ENCODE measurements at regions not wholly inside any gene's neighbourhood (a gene's known extent, or its start where the extent isn't known, plus 50 kb on each side); places are given as distances from the start of the nearest gene placed in this dataset.

DNA sequence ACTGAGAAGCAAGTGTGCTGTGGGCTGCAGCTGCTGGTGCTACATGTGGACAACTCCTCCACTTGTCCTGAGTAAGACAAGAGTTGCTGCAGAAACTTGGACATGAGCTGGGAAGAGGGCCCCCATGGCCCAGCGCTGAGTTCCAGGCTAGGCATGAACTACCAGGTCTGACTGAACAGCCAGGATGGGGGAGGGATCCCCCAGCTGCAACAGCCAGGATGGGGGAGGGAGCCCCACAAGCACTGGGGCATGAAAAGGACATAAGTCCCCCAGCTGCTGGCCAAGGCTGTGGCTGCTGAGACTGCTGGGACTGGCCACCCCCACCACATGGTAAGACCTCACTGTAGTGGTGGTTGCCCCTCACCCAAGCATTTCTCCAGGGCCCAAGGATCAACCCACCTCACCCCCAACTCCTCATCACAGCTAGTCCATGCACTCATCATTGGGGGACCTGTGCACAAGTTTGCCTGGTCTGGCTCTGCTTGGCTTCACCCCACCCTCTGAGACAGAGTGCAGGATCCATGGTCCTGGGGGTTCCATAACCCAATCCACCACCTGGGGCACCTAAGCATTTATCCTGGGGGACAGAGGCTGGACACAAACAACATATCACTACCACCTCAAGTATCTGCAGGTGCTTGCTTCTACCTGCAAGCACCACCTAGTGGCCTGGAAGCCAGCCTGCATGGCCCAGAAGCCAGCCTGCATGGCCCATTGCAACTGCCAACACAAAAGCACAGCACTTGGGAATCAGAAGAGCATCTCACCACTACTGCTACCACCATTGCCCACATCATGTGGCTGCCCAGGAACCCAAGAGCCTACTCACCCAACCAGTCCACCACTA is 84.5 kb upstream of the STT3B start:
- H3K27me3 Mint-ChIP-seq, result no peaks in the 10 kb centered on the region
- H3K27ac Mint-ChIP-seq, result no peak overlapping the region
- H3K4me3 Mint-ChIP-seq, result no peak overlapping the region
- peaks cover 28% of the 10 kb centered on the region for H3K4me1 Mint-ChIP-seq (ENCODE audit: low read depth)
- peaks cover 4% of the 10 kb centered on the region for H3K36me3 Mint-ChIP-seq
- H3K9me3 Mint-ChIP-seq (ENCODE audit: low read depth), result peaks cover 3% of the 10 kb centered on the region

- Mint-ChIP-seq H3K27ac (peak overlapping the region; percentile 2), H3K9me3 (ENCODE audit: low read depth) (peaks cover 3% of the 10 kb centered on the region), H3K4me1 (ENCODE audit: low read depth) (peaks cover 23% of the 10 kb centered on the region), H3K36me3 (peaks cover 4% of the 10 kb centered on the region), H3K4me3 (no peak overlapping the region), H3K27me3 (no peaks in the 10 kb centered on the region)
These were observed 83.9 kb upstream of the STT3B start for GRCh38 chr3:31448882-31449243.

GRCh38 chr3:31449318-31449717 is 83.4 kb upstream of the STT3B start:
- H3K4me3 Mint-ChIP-seq, result no peak overlapping the region
- peak overlapping the region; percentile 2 for H3K27ac Mint-ChIP-seq
- peaks cover 4% of the 10 kb centered on the region for H3K36me3 Mint-ChIP-seq
- H3K27me3 Mint-ChIP-seq, result no peaks in the 10 kb centered on the region
- H3K4me1 Mint-ChIP-seq (ENCODE audit: low read depth), result peaks cover 22% of the 10 kb centered on the region
- peaks cover 3% of the 10 kb centered on the region for H3K9me3 Mint-ChIP-seq (ENCODE audit: low read depth)

DNA sequence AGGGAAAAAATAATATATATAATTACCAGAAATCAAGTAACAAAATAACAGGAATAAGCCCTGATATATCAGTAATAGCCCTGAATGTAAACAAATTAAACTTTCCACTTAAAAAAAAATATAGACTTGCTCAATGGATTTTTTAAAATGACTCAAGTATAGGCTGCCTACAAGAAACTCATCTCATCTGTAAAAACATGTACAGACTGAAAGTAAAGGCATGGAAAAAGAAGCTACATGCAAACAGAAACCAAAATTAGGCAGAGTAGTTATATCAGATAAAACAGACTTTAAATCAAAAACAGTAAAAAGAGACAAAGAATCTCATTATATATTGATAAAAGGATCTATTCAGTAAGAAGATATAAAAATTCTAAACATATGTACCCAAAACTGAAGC is 82.4 kb upstream of the STT3B start:
- Mint-ChIP-seq H3K27me3 (no peaks in the 10 kb centered on the region), H3K9me3 (ENCODE audit: low read depth) (peaks cover 3% of the 10 kb centered on the region), H3K4me1 (ENCODE audit: low read depth) (peaks cover 22% of the 10 kb centered on the region), H3K4me3 (no peak overlapping the region), H3K27ac (no peak overlapping the region), H3K36me3 (peaks cover 4% of the 10 kb centered on the region)

GRCh38 chr3:31452495-31453106 is 80.1 kb upstream of the STT3B start:
- Mint-ChIP-seq H3K36me3 (peaks cover 4% of the 10 kb centered on the region), H3K27me3 (no peaks in the 10 kb centered on the region)

DNA sequence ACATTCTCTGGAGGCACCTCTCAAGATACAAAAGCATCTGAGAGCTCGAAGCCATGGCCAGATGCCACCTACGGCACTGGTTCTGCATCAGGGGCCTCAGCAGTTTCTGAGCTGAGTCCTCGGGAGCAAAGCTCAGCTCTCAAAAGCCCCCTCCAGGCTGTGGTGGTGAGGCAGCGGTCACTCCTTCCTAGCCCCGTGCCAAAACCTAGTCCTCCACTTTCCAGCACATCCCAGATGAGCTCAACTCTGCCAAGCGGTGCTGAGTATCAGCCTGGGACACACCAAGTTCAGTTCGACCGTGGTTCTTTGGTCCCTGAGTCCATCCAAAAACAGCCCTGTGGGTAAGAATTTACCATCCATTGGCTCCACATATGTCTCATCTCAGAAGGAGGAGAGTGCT is 79.3 kb upstream of the STT3B start:
- Mint-ChIP-seq H3K27ac (no peak overlapping the region), H3K36me3 (peaks cover 4% of the 10 kb centered on the region), H3K4me1 (ENCODE audit: low read depth) (peaks cover 23% of the 10 kb centered on the region), H3K4me3 (no peak overlapping the region), H3K9me3 (ENCODE audit: low read depth) (peaks cover 3% of the 10 kb centered on the region), H3K27me3 (no peaks in the 10 kb centered on the region)

More at GRCh38 chr3:31452495-31453106, 80.1 kb upstream of the STT3B start:
- Mint-ChIP-seq H3K4me1 (ENCODE audit: low read depth) (peaks cover 24% of the 10 kb centered on the region), H3K27ac (no peak overlapping the region), H3K4me3 (no peak overlapping the region), H3K9me3 (ENCODE audit: low read depth) (peaks cover 3% of the 10 kb centered on the region)

- H3K9me3 Mint-ChIP-seq (ENCODE audit: low read depth), result peaks cover 3% of the 10 kb centered on the region
- no peaks in the 10 kb centered on the region for H3K27me3 Mint-ChIP-seq
- peaks cover 2% of the 10 kb centered on the region for H3K36me3 Mint-ChIP-seq
- no peak overlapping the region for H3K4me3 Mint-ChIP-seq
- H3K27ac Mint-ChIP-seq, result no peak overlapping the region
- H3K4me1 Mint-ChIP-seq (ENCODE audit: low read depth), result peaks cover 8% of the 10 kb centered on the region
These were observed 77.2 kb upstream of the STT3B start for GRCh38 chr3:31455524-31455923.

DNA sequence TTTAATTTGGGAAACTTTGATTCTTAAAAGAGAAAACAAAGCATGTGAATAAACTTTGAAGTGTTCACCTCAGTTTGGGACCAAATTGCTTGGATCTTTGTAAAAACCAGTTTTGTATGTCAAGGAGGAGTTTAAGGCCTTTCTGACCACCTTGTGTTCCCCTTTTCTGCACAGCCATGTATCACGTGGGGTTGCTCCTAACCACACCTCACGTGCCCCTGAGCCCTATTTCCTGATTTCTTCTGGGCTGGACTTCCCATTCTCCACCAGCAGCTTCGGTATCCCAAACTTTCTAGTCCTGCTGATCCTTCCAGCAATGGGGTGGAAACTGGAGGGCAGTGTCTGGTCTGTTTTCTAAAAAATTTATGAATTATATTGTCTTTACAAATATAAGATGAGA is 76.4 kb upstream of the STT3B start:
- Mint-ChIP-seq H3K4me1 (ENCODE audit: low read depth) (peaks cover 12% of the 10 kb centered on the region), H3K4me3 (no peak overlapping the region), H3K36me3 (peaks cover 6% of the 10 kb centered on the region), H3K27ac (no peak overlapping the region), H3K27me3 (no peaks in the 10 kb centered on the region), H3K9me3 (ENCODE audit: low read depth) (peaks cover 8% of the 10 kb centered on the region)

DNA sequence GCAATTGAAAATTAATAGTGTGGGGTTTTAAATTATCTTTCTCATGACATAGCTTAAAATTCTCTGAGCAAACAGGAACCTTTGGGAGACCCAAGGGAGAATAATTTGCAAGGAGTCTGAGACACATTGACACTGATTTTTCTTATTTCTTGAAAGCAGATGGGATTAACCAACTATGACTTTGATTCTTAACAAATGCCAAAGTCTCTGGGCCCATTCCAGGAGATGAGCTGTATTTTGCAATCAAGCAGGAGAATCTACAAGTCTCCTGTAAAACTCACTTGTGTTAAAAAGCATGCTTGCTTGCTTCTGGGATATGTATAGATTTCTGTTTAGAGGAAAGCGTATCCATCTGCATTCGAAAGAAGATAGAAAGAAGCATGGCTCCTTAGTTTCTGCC is 71.3 kb upstream of the STT3B start:
- Mint-ChIP-seq H3K27ac (peak overlapping the region; percentile 85), H3K4me1 (ENCODE audit: low read depth) (peaks cover 58% of the 10 kb centered on the region), H3K27me3 (no peaks in the 10 kb centered on the region), H3K9me3 (ENCODE audit: low read depth) (peaks cover 5% of the 10 kb centered on the region), H3K36me3 (peaks cover 6% of the 10 kb centered on the region), H3K4me3 (no peak overlapping the region)

- Mint-ChIP-seq H3K4me1 (ENCODE audit: low read depth) (peaks cover 61% of the 10 kb centered on the region), H3K4me3 (peak overlapping the region; percentile 30)
These were observed 70.6 kb upstream of the STT3B start for GRCh38 chr3:31462050-31462569.

GRCh38 chr3:31465999-31466398 is 66.7 kb upstream of the STT3B start:
- H3K36me3 Mint-ChIP-seq, result peaks cover 5% of the 10 kb centered on the region
- no peaks in the 10 kb centered on the region for H3K27me3 Mint-ChIP-seq
- peak overlapping the region; percentile 2 for H3K4me3 Mint-ChIP-seq
- H3K27ac Mint-ChIP-seq, result no peak overlapping the region
- H3K9me3 Mint-ChIP-seq (ENCODE audit: low read depth), result peaks cover under 1% of the 10 kb centered on the region
- H3K4me1 Mint-ChIP-seq (ENCODE audit: low read depth), result peaks cover 71% of the 10 kb centered on the region

More at GRCh38 chr3:31462050-31462569, 70.6 kb upstream of the STT3B start:
- no peaks in the 10 kb centered on the region for H3K27me3 Mint-ChIP-seq
- H3K9me3 Mint-ChIP-seq (ENCODE audit: low read depth), result peaks cover 5% of the 10 kb centered on the region
- H3K27ac Mint-ChIP-seq, result peak overlapping the region; percentile 85
- peaks cover 6% of the 10 kb centered on the region for H3K36me3 Mint-ChIP-seq

DNA sequence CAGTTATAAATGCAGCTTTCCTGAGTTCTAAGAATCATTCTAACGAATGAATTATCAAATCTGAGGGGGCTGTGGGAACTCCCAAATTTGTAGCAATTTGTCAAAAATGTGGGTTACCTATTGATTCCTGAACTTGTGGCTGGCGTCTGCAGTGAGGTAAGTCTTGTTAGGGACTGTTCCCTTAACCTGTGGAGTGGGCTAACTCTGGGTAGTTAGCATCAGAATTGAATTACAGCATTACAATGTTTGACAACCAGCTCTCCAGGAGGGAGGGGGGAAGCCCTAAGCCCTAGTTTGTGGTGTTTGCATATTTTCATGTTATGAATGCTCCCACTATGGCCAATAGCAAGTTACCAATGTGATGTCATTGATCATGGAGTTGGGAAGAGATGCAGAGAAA is 65.9 kb upstream of the STT3B start:
- no peaks in the 10 kb centered on the region for H3K9me3 Mint-ChIP-seq (ENCODE audit: low read depth)
- no peak overlapping the region for H3K27ac Mint-ChIP-seq
- peaks cover 67% of the 10 kb centered on the region for H3K4me1 Mint-ChIP-seq (ENCODE audit: low read depth)
- H3K27me3 Mint-ChIP-seq, result no peaks in the 10 kb centered on the region
- peaks cover 11% of the 10 kb centered on the region for H3K36me3 Mint-ChIP-seq
- no peak overlapping the region for H3K4me3 Mint-ChIP-seq

- peaks cover 6% of the 10 kb centered on the region for H3K9me3 Mint-ChIP-seq (ENCODE audit: low read depth)
- H3K4me1 Mint-ChIP-seq (ENCODE audit: low read depth), result peaks cover 65% of the 10 kb centered on the region
- peaks cover 23% of the 10 kb centered on the region for H3K36me3 Mint-ChIP-seq
- no peak overlapping the region for H3K4me3 Mint-ChIP-seq
- H3K27ac Mint-ChIP-seq, result no peak overlapping the region
- H3K27me3 Mint-ChIP-seq, result no peaks in the 10 kb centered on the region
These were observed 64.3 kb upstream of the STT3B start for GRCh38 chr3:31468433-31468832.

DNA sequence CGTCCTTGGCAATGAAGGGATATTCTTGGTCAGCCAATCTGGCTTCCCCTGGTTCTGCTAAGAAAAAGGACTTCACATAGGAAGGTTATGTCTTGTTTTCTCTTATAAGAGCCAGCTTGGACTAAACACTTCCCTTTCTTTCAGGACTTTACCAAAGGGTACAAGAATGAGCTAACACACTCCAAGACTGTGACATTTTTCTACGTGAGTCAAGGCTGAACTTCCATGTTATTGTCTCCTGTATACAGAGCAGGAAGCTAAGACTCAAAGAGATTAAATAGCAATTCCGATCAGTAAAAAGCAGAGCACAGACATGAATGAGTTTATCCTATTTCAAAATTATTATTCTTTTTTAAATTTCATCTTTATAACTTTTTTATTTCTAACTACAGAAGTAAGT is 63.3 kb upstream of the STT3B start:
- Mint-ChIP-seq H3K9me3 (ENCODE audit: low read depth) (peaks cover 8% of the 10 kb centered on the region), H3K4me1 (ENCODE audit: low read depth) (peaks cover 59% of the 10 kb centered on the region), H3K4me3 (no peak overlapping the region), H3K27ac (no peak overlapping the region), H3K36me3 (peaks cover 25% of the 10 kb centered on the region), H3K27me3 (no peaks in the 10 kb centered on the region)

Data from activated naive CD8-positive, alpha-beta T cell (primary cell).